ENCODE measurements at regions not wholly inside any gene's neighbourhood (a gene's known extent, or its start where the extent isn't known, plus 50 kb on each side); places are given as distances from the start of the nearest gene placed in this dataset.

DNA sequence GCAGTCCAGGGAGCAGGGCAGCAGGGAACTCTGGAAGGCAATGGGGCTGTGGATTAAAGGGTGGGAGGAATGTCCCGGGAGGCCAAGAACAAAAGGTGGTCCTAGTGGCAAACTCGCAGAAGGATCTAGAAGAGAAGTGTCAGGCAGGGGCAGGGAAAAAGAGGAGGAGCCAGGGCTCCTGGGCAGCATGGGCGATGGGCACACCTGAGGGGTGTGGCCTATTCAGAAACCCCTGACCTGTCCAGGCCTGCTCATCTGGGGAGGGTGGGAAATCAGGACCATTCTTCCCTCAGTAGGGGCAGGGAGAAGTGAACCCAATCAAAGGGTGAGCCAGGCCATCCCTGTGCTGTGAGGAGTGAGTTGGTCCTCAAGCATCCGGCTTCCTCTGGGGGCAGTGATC, 108.6 kb downstream of the TRIM29 start:
- TF ChIP-seq, protein P1, sequence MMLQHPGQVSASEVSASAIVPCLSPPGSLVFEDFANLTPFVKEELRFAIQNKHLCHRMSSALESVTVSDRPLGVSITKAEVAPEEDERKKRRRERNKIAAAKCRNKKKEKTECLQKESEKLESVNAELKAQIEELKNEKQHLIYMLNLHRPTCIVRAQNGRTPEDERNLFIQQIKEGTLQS (IDR thresholded peaks at IDR 0.05): no peak
- TF ChIP-seq, protein P2, sequence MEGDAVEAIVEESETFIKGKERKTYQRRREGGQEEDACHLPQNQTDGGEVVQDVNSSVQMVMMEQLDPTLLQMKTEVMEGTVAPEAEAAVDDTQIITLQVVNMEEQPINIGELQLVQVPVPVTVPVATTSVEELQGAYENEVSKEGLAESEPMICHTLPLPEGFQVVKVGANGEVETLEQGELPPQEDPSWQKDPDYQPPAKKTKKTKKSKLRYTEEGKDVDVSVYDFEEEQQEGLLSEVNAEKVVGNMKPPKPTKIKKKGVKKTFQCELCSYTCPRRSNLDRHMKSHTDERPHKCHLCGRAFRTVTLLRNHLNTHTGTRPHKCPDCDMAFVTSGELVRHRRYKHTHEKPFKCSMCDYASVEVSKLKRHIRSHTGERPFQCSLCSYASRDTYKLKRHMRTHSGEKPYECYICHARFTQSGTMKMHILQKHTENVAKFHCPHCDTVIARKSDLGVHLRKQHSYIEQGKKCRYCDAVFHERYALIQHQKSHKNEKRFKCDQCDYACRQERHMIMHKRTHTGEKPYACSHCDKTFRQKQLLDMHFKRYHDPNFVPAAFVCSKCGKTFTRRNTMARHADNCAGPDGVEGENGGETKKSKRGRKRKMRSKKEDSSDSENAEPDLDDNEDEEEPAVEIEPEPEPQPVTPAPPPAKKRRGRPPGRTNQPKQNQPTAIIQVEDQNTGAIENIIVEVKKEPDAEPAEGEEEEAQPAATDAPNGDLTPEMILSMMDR (IDR thresholded peaks at IDR 0.05; ENCODE audit: low read depth, low read length, missing input control): no peak
- no peak for TF ChIP-seq EGR1 (IDR thresholded peaks at IDR 0.05; ENCODE audit: low read depth in 2 of 2)
- TF ChIP-seq TAF1 (conservative IDR thresholded peaks at IDR 0.05): no peak
- TF ChIP-seq RAD21 (IDR thresholded peaks at IDR 0.05): no peak
- TF ChIP-seq GABPA (IDR thresholded peaks at IDR 0.05 in 1 of 2, conservative IDR thresholded peaks at IDR 0.05 in 1 of 2): no peak
- no peak for TF ChIP-seq SP1 (IDR thresholded peaks at IDR 0.05)
- TF ChIP-seq FOXA1 (IDR thresholded peaks at IDR 0.05): no peak
- no peak for TF ChIP-seq RXRA (IDR thresholded peaks at IDR 0.05)
- TF ChIP-seq JUND (IDR thresholded peaks at IDR 0.05): no peak
- no peak for TF ChIP-seq YY1 (IDR thresholded peaks at IDR 0.05)
- TF ChIP-seq, protein P3, sequence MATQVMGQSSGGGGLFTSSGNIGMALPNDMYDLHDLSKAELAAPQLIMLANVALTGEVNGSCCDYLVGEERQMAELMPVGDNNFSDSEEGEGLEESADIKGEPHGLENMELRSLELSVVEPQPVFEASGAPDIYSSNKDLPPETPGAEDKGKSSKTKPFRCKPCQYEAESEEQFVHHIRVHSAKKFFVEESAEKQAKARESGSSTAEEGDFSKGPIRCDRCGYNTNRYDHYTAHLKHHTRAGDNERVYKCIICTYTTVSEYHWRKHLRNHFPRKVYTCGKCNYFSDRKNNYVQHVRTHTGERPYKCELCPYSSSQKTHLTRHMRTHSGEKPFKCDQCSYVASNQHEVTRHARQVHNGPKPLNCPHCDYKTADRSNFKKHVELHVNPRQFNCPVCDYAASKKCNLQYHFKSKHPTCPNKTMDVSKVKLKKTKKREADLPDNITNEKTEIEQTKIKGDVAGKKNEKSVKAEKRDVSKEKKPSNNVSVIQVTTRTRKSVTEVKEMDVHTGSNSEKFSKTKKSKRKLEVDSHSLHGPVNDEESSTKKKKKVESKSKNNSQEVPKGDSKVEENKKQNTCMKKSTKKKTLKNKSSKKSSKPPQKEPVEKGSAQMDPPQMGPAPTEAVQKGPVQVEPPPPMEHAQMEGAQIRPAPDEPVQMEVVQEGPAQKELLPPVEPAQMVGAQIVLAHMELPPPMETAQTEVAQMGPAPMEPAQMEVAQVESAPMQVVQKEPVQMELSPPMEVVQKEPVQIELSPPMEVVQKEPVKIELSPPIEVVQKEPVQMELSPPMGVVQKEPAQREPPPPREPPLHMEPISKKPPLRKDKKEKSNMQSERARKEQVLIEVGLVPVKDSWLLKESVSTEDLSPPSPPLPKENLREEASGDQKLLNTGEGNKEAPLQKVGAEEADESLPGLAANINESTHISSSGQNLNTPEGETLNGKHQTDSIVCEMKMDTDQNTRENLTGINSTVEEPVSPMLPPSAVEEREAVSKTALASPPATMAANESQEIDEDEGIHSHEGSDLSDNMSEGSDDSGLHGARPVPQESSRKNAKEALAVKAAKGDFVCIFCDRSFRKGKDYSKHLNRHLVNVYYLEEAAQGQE (IDR thresholded peaks at IDR 0.05): no peak

All from liver (tissue), 3 donors.